ENCODE measurements at regions not wholly inside any gene's neighbourhood (a gene's known extent, or its start where the extent isn't known, plus 50 kb on each side); places are given as distances from the start of the nearest gene placed in this dataset.

GRCh38 chr9:106670418-106670817 lies 192.5 kb upstream of the ZNF462 start:
- H3K56ac ChIP-seq (ENCODE audit: insufficient read length, low read depth, low read length), result no peak overlapping the region
- no peak overlapping the region for H3K4me3 Mint-ChIP-seq
- H3K4me1 ChIP-seq (ENCODE audit: insufficient read depth, low read length), result peaks cover 4% of the 10 kb centered on the region; the same call in 1 of the 2 replicates
- no peaks in the 10 kb centered on the region for H3K27me3 ChIP-seq (ENCODE audit: insufficient read depth, low read length)
- no peak overlapping the region for H4K8ac ChIP-seq (replicated peaks; ENCODE audit: insufficient read length, low read depth, low read length)
- no peak overlapping the region for H4K5ac ChIP-seq (ENCODE audit: insufficient read length, low read depth, low read length)
- TF ChIP-seq, protein P1, sequence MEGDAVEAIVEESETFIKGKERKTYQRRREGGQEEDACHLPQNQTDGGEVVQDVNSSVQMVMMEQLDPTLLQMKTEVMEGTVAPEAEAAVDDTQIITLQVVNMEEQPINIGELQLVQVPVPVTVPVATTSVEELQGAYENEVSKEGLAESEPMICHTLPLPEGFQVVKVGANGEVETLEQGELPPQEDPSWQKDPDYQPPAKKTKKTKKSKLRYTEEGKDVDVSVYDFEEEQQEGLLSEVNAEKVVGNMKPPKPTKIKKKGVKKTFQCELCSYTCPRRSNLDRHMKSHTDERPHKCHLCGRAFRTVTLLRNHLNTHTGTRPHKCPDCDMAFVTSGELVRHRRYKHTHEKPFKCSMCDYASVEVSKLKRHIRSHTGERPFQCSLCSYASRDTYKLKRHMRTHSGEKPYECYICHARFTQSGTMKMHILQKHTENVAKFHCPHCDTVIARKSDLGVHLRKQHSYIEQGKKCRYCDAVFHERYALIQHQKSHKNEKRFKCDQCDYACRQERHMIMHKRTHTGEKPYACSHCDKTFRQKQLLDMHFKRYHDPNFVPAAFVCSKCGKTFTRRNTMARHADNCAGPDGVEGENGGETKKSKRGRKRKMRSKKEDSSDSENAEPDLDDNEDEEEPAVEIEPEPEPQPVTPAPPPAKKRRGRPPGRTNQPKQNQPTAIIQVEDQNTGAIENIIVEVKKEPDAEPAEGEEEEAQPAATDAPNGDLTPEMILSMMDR (conservative IDR thresholded peaks at IDR 0.05), result no peak
- H4K20me1 ChIP-seq (ENCODE audit: control insufficient read depth, insufficient read depth, insufficient read length), result no peaks in the 10 kb centered on the region
- H3K9me3 ChIP-seq (ENCODE audit: control insufficient read depth, low read depth, low read length), result no peaks in the 10 kb centered on the region
- H4K91ac ChIP-seq (ENCODE audit: insufficient read length, low read depth, low read length), result no peak overlapping the region
- no peak overlapping the region for H3K27ac Mint-ChIP-seq
- no peak overlapping the region for H3K18ac ChIP-seq (ENCODE audit: insufficient read length, low read depth, low read length)
- no peak overlapping the region for H3T11ph ChIP-seq (ENCODE audit: low read length)
- no peak overlapping the region for H2BK12ac ChIP-seq (ENCODE audit: insufficient read length, low read depth, low read length)
- no peak overlapping the region for H3K27ac ChIP-seq (ENCODE audit: insufficient read length, low read depth, low read length)
- H2BK5ac ChIP-seq (ENCODE audit: insufficient read length, low read length), result no peak overlapping the region
- H2BK15ac ChIP-seq (ENCODE audit: low read depth, low read length), result no peak overlapping the region
- H2BK20ac ChIP-seq (ENCODE audit: low read depth, low read length, poor library complexity, severe bottlenecking), result no peak overlapping the region
- H3K4me1 Mint-ChIP-seq, result peaks cover 15 to 17% of the 10 kb centered on the region in 2 experiments
- no peaks in the 10 kb centered on the region; a peak in 1 of 7 replicates for H3K36me3 Mint-ChIP-seq (ENCODE audit: insufficient read depth in 1 of 3, low read depth in 3 of 3)
- H3K79me1 ChIP-seq (ENCODE audit: insufficient read depth, low read depth, low read length, poor library complexity, severe bottlenecking), result no peaks in the 10 kb centered on the region
- no CpG with 5 or more reads among the region's 2 CpGs for WGBS (ENCODE audit: extremely low coverage, insufficient read length, low lambda C conversion rate)
- no peak overlapping the region for H3K9ac ChIP-seq (ENCODE audit: extremely low read depth, insufficient read length, low read length)
- DNase-seq, result no peak
- H3K14ac ChIP-seq (ENCODE audit: insufficient read depth, low read length), result no peak overlapping the region
- no peaks in the 10 kb centered on the region for H3K23me2 ChIP-seq (ENCODE audit: insufficient read length, low read depth, low read length, poor library complexity, severe bottlenecking)
- no peak overlapping the region for H2AFZ ChIP-seq (ENCODE audit: low read length)
- no peak overlapping the region for H3K4me2 ChIP-seq (ENCODE audit: insufficient read depth, insufficient read length, low read length)
- H3K9me3 Mint-ChIP-seq, result no peaks in the 10 kb centered on the region
- H3K23ac ChIP-seq (ENCODE audit: insufficient read length, low read depth, low read length), result no peak overlapping the region
- no peak overlapping the region for H3K4ac ChIP-seq (ENCODE audit: low read depth, low read length)
- no peaks in the 10 kb centered on the region for H3K27me3 Mint-ChIP-seq (ENCODE audit: low read depth)
- no peak overlapping the region for H2AK5ac ChIP-seq (ENCODE audit: insufficient read length, low read length)
- H2BK120ac ChIP-seq (ENCODE audit: low read depth, low read length, poor library complexity, severe bottlenecking), result no peak overlapping the region
- no peaks in the 10 kb centered on the region for H3K79me2 ChIP-seq (ENCODE audit: insufficient read depth, low read length)

Data from H9 (cell line).